GM12878 (cell line): ENCODE measurements at regions not wholly inside any gene's neighbourhood (a gene's known extent, or its start where the extent isn't known, plus 50 kb on each side); places are given as distances from the start of the nearest gene placed in this dataset.

Experiments used
- ATAC-seq: fragments of 200-7000 bp; cut with Tn5 transposase; 3 replicates; pipeline ENCODE4 v1.9.1; 2020; ENCODE audit warnings: mild to moderate bottlenecking, moderate library complexity
- BruUV-seq: library from RNA; stranded (reverse); fragments of 400-500 nt; replicated peaks from 2 replicates; lab custom pipeline; 2021; lab: Mats Ljungman, UMichigan
- CTCF ChIA-PET: fragments of 300-600 bp; sonication (Branson Sonifier 250); formaldehyde crosslinking; extraction: SDS; loops from one replicate; lab custom pipeline; 2021; ENCODE audit warnings: inconsistent platforms; lab: Yijun Ruan, JAX
- POLR2A ChIA-PET: fragments of 350-600 bp; formaldehyde crosslinking; extraction: SDS; loops from one replicate; lab custom pipeline; 2021; ENCODE audit warnings: inconsistent platforms; lab: Charles Lee
- RAD21 ChIA-PET: fragments of 300-600 bp; sonication (Branson Sonifier 250); formaldehyde crosslinking; loops from one replicate; lab custom pipeline; 2023; ENCODE audit warnings: antibody characterized with exemption; ENCODE audit not compliant: unreplicated experiment; lab: Charles Lee
- SMC1A ChIA-PET: fragments of 300-600 bp; sonication (Branson Sonifier 250); formaldehyde crosslinking; loops from one replicate; lab custom pipeline; 2023; ENCODE audit not compliant: unreplicated experiment, uncharacterized antibody; lab: Charles Lee
- DNase-seq: peaks from one replicate; pipeline ENCODE4 v3.0.0-alpha.2; 2011; ENCODE audit warnings: low read depth, low spot score
- FAIRE-seq: peaks from 3 replicates; lab custom pipeline; 2011; peaks lifted over from hg19 to GRCh38; lab: Jason Lieb, UNC
- H2AFZ ChIP-seq: 2 replicates; pipeline ENCODE4 v1.6.0; 2011; ENCODE audit warnings: low read depth, low read length, control low read depth; ENCODE audit not compliant: control insufficient read depth
- H3K27ac ChIP-seq: 2 replicates; pipeline ENCODE4 v1.5.1; 2011; ENCODE audit warnings: control low read depth; ENCODE audit not compliant: control insufficient read depth, insufficient read depth
- H3K27me3 ChIP-seq, 2 experiments: replicated peaks in 1 of 2; 2 replicates each; pipeline versions ENCODE4 v1.6.0 to v1.6.1; 2011; ENCODE audit warnings: low read length in 1 of 2; ENCODE audit not compliant: control insufficient read depth in 2 of 2, insufficient read depth in 2 of 2
- H3K36me3 ChIP-seq, 2 experiments: 2 replicates each; pipeline ENCODE4 v1.5.1; 2011; ENCODE audit warnings: low read length in 1 of 2; ENCODE audit not compliant: control insufficient read depth in 2 of 2, insufficient read depth in 2 of 2
- H3K4me1 ChIP-seq: 2 replicates; pipeline ENCODE4 v1.6.1; 2011; ENCODE audit warnings: mild to moderate bottlenecking, low read length, moderate library complexity, mixed read lengths; ENCODE audit not compliant: control insufficient read depth, insufficient read depth
- H3K4me2 ChIP-seq: 2 replicates; pipeline ENCODE4 v1.6.0; 2011; ENCODE audit warnings: control low read depth; ENCODE audit not compliant: control insufficient read depth, insufficient read depth
- H3K4me3 ChIP-seq: fragments of 200-600 bp; sonication (generic); 2 replicates; pipeline ENCODE4 v1.5.1; 2016
- H3K79me2 ChIP-seq: 2 replicates; pipeline ENCODE4 v1.6.0; 2011; ENCODE audit warnings: low read length; ENCODE audit not compliant: control insufficient read depth, insufficient read depth
- H3K9ac ChIP-seq: 2 replicates; pipeline ENCODE4 v1.8.0; 2011; ENCODE audit warnings: low read length, control low read depth, mixed read lengths; ENCODE audit not compliant: control insufficient read depth, insufficient read depth
- H3K9me3 ChIP-seq: replicated peaks from 3 replicates; pipeline ENCODE4 v1.5.1; 2011; ENCODE audit warnings: mild to moderate bottlenecking, low read length; ENCODE audit not compliant: control insufficient read depth, insufficient read depth
- H4K20me1 ChIP-seq: 2 replicates; pipeline ENCODE4 v1.6.0; 2011; ENCODE audit not compliant: control insufficient read depth, insufficient read depth
- CHD2 ChIP-seq: IDR thresholded peaks from 2 replicates; pipeline ENCODE4 v1.6.1; 2011; ENCODE audit warnings: low read depth, low read length, improper control_type of control experiment, borderline replicate concordance
- ESRRA ChIP-seq: IDR thresholded peaks from 2 replicates; pipeline ENCODE4 v1.6.1; 2012; ENCODE audit warnings: mild to moderate bottlenecking, low read length, improper control_type of control experiment
- FOXM1 ChIP-seq: IDR thresholded peaks from 2 replicates; pipeline ENCODE4 v1.6.1; 2012; ENCODE audit warnings: low read depth, mild to moderate bottlenecking, inconsistent platforms, low read length, moderate library complexity
- IKZF2 ChIP-seq, 2 experiments: fragments of 450-650 bp; IDR thresholded peaks; 2 replicates each; pipeline ENCODE4 v1.6.1; 2017; ENCODE audit warnings: mild to moderate bottlenecking in 2 of 2, moderate library complexity in 2 of 2
- KAT2A ChIP-seq: conservative IDR thresholded peaks from 2 replicates; pipeline ENCODE4 v1.6.1; 2011; ENCODE audit warnings: low read depth, low read length; ENCODE audit not compliant: control insufficient read depth
- PAX5 ChIP-seq: IDR thresholded peaks from 2 replicates; pipeline ENCODE4 v1.6.1; 2011; ENCODE audit warnings: low read depth, low read length, borderline replicate concordance
- SMAD5 ChIP-seq: IDR thresholded peaks from 2 replicates; pipeline ENCODE4 v1.6.1; 2016; ENCODE audit warnings: antibody characterized with exemption, low read depth
- STAT1 ChIP-seq: fragments of 450-650 bp; conservative IDR thresholded peaks from 2 replicates; pipeline ENCODE4 v1.6.1; 2014; ENCODE audit warnings: antibody characterized with exemption, mild to moderate bottlenecking
- WGBS: methylation state at CpG from one replicate; pipeline ENCODE4 v1.1.6; 2016; ENCODE audit warnings: low lambda C conversion rate; ENCODE audit not compliant: insufficient replicate concordance, insufficient coverage; ENCODE audit errors: missing lambda C conversion rate; 5-methylcytosine and 5-hydroxymethylcytosine counted together
- in situ Hi-C: fragments of 300-500 bp; cut with MboI; formaldehyde crosslinking; loops from 9 replicates; pipeline ENCODE4 v1.14.3; 2018; ENCODE audit warnings: mixed read lengths
- intact Hi-C: fragments of 100-400 bp; cut with micrococcal nuclease; formaldehyde crosslinking; loops from one replicate; pipeline ENCODE4 v1.14.2; 2022; ENCODE audit not compliant: unreplicated experiment
- TF ChIP-seq, protein P1 (sequence below): IDR thresholded peaks from 2 replicates; pipeline ENCODE4 v1.6.1; 2012; ENCODE audit warnings: low read length, inconsistent platforms
- TF ChIP-seq, protein P2 (sequence below): fragments of 450-650 bp; IDR thresholded peaks from 2 replicates; pipeline ENCODE4 v1.6.1; 2018; ENCODE audit warnings: mild to moderate bottlenecking, low read depth, moderate library complexity; ENCODE audit not compliant: partially characterized antibody

GRCh38 chr2:164044622-164045021 is 308.8 kb upstream of the FIGN start:
- H3K36me3 ChIP-seq, result no peaks in the 10 kb centered on the region
- ChIA-PET CTCF (interaction anchor here (1.1 kb wide), 1 partner anchor 16 kb away, joined by 3 read pairs; no protein-coding TSS in a partner anchor), RAD21 (no interaction called here), POLR2A (no interaction called here), SMC1A (no interaction called here)
- intact Hi-C loops (no loop called here), in situ Hi-C loops (no loop called here)
- BruUV-seq, result no TSS peak
- no peak for DNase-seq
- TF ChIP-seq FOXM1 (no peak), PAX5 (no peak), STAT1 (no peak), CHD2 (no peak), IKZF2 (IDR thresholded peaks at IDR 0.05) (no peak), SMAD5 (no peak), KAT2A (no peak), ESRRA (no peak)
- TF ChIP-seq, protein P1, sequence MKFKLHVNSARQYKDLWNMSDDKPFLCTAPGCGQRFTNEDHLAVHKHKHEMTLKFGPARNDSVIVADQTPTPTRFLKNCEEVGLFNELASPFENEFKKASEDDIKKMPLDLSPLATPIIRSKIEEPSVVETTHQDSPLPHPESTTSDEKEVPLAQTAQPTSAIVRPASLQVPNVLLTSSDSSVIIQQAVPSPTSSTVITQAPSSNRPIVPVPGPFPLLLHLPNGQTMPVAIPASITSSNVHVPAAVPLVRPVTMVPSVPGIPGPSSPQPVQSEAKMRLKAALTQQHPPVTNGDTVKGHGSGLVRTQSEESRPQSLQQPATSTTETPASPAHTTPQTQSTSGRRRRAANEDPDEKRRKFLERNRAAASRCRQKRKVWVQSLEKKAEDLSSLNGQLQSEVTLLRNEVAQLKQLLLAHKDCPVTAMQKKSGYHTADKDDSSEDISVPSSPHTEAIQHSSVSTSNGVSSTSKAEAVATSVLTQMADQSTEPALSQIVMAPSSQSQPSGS, result no peak
- TF ChIP-seq, protein P2, sequence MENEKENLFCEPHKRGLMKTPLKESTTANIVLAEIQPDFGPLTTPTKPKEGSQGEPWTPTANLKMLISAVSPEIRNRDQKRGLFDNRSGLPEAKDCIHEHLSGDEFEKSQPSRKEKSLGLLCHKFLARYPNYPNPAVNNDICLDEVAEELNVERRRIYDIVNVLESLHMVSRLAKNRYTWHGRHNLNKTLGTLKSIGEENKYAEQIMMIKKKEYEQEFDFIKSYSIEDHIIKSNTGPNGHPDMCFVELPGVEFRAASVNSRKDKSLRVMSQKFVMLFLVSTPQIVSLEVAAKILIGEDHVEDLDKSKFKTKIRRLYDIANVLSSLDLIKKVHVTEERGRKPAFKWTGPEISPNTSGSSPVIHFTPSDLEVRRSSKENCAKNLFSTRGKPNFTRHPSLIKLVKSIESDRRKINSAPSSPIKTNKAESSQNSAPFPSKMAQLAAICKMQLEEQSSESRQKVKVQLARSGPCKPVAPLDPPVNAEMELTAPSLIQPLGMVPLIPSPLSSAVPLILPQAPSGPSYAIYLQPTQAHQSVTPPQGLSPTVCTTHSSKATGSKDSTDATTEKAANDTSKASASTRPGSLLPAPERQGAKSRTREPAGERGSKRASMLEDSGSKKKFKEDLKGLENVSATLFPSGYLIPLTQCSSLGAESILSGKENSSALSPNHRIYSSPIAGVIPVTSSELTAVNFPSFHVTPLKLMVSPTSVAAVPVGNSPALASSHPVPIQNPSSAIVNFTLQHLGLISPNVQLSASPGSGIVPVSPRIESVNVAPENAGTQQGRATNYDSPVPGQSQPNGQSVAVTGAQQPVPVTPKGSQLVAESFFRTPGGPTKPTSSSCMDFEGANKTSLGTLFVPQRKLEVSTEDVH, result no peak
- H3K9me3 ChIP-seq, result no peaks in the 10 kb centered on the region; the same call in 2 of the 3 replicates
- no peak for ATAC-seq
- no peak overlapping the region for H3K4me2 ChIP-seq
- H4K20me1 ChIP-seq, result no peaks in the 10 kb centered on the region
- no peak overlapping the region for H2AFZ ChIP-seq
- no peak overlapping the region for H3K27ac ChIP-seq
- no peaks in the 10 kb centered on the region for H3K79me2 ChIP-seq
- H3K4me3 ChIP-seq, result no peak overlapping the region
- FAIRE-seq, result no peak
- 54% methylated on average over 2 of the region's 2 CpGs for WGBS
- no peaks in the 10 kb centered on the region for H3K4me1 ChIP-seq
- H3K27me3 ChIP-seq, result no peaks in the 10 kb centered on the region
- H3K9ac ChIP-seq, result no peak overlapping the region
